Sigmoid colon (tissue), 4 donors: ENCODE measurements at regions not wholly inside any gene's neighbourhood (a gene's known extent, or its start where the extent isn't known, plus 50 kb on each side); places are given as distances from the start of the nearest gene placed in this dataset.

Experiments used
- CTCF ChIP-seq, 4 experiments: fragments of 450-650 bp in 3 of 4; fragments of 200-600 bp in 1 of 4; IDR thresholded peaks; one replicate each; pipeline ENCODE4 v1.5.1; 2016 to 2019; ENCODE audit warnings: antibody characterized with exemption in 4 of 4, mild to moderate bottlenecking in 3 of 4, moderate library complexity in 2 of 4
- EP300 ChIP-seq, 4 donors: sonication (generic); formaldehyde crosslinking; IDR thresholded peaks; one replicate each; pipeline ENCODE4 v1.6.1; 2017; ENCODE audit warnings: antibody characterized with exemption in 4 of 4
- POLR2A ChIP-seq, 2 donors: fragments of 450-650 bp; IDR thresholded peaks; one replicate each; pipeline ENCODE4 v1.6.1; 2016; ENCODE audit warnings: antibody characterized with exemption in 2 of 2, mild to moderate bottlenecking in 2 of 2, moderate library complexity in 2 of 2
- POLR2AphosphoS5 ChIP-seq, 4 donors: sonication (generic); formaldehyde crosslinking; IDR thresholded peaks; one replicate each; pipeline ENCODE4 v1.6.1; 2017; ENCODE audit warnings: antibody characterized with exemption in 4 of 4

- TF ChIP-seq CTCF (IDR thresholded peaks at IDR 0.05) = no peak
- no peak for TF ChIP-seq POLR2AphosphoS5 (IDR thresholded peaks at IDR 0.05)
- no peak for TF ChIP-seq POLR2A (IDR thresholded peaks at IDR 0.05)
- no peak for TF ChIP-seq EP300 (IDR thresholded peaks at IDR 0.05)
Observed at GRCh38 chr12:95418142-95418541, 55.8 kb upstream of the METAP2 start.
